HuH-7.5 (cell line): ENCODE measurements at regions not wholly inside any gene's neighbourhood (a gene's known extent, or its start where the extent isn't known, plus 50 kb on each side); places are given as distances from the start of the nearest gene placed in this dataset.
"Not testable (repeated sequence)": the region's sequence is repeated elsewhere in the genome, so short reads cannot be mapped to it uniquely, and the experiment has no call there.

ENCODE experiments used
- DNase-seq: peaks from one replicate; pipeline ENCODE4 v3.0.0; 2011; ENCODE audit warnings: low spot score

DNA sequence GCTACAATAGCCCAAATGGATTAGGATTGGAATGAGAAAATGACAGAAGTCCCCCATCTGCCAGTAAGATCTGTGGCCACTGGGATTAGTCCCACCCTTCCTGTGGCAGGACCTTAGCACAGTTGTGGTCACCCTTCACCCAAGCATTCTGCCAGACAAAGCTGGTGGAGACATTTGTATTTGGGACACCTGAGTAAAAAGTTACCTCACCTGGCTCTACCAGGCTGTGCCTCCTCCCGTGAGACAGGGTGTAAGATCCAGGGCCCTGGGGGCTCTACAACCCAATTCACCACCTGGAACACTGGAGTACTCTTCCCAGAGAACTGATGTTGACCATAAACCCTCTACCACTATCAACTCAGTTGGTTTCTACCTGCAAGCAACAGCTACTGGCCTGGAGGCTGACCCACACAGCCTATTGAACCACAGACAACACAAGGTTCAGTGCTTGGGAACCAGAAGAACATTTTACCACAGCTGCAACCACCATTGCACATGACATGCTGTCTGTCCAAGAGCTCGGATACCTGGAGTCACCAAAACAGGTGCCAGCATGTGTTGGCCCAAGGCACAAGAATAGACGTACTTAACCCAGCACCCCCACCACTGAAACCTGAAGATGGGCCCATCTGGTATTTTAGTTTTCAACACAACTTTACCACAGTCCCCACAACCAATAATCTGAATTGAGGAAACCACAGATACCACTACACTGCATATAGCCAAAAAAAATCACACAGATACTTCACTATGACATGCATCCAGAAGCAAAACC is 1686.7 kb downstream of the SI start:
- no peak for DNase-seq

DNA sequence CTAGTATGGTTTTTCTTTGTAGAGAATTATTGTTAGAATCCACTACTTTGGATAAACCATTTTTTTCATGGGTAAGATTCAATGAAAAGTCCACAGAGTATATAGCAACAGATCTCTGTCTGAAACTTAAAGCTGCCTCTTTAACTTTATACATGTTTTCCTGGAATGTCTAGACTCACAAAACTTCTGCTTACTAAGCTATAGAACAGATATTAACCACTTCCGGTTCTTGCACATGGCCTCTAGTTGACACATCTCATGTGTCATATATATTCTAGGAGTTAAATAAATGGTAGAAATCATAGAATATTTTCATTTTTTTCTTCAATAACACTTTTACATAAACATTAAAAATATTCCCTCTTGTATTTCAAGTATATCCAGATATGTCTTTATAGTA is 1693.9 kb downstream of the SI start:
- no peak for DNase-seq

DNA sequence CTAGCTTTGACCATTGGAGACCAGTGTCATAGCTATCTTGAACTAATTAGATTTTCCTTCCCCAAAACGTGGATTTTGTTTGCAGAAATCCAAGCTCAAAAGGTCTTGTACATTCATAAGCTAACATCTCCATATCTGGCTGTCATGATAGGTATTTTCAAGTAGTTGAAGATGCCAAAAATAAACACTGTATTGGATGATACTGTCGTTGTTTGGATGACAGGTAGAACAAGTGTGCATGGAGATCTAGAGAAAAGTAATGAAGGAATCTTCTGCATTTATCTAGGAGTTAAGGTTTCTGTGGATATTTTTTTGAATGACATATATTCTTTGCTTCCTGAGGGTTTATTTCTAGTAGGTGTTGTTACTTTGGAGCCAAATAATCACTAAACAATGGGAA is 1696.1 kb downstream of the SI start:
- DNase-seq = no peak

DNA sequence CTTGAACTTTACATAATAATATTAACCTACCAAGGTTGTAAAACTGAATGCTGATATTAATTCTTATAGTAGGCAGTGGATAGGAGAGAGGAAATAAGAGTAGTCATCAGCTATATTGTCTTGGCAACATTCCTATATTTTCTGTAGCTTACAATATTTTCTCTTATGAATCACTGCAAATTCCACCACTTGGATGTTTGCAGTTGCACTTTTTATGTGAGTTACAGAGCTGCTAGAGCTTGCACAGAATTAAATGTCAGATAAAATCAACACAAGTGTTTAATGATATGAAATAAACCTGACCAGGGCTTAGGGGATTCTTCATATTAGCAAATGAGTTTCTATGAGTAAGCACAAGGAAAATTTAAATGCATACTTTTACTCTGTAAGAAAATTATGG is 1710.1 kb downstream of the SI start:
- DNase-seq = no peak

DNA sequence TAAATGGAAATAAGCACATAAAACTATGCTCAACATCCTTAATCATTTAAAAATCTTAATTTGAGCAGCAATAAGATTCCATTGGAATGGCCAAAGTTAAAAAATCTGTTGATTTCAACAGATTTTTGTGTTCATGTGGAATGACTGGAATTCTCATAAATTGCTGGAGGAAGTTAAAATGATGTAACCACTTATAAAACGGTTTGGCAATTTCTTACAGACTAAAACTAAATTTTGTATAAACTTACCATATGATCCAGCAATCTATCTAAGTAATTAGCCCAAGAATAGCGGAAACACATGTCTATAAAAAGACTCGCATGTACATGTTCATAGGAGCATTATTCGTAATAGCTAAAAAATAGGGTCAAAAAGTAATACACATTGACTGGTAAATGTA is 1713.6 kb downstream of the SI start:
- no peak for DNase-seq

DNA sequence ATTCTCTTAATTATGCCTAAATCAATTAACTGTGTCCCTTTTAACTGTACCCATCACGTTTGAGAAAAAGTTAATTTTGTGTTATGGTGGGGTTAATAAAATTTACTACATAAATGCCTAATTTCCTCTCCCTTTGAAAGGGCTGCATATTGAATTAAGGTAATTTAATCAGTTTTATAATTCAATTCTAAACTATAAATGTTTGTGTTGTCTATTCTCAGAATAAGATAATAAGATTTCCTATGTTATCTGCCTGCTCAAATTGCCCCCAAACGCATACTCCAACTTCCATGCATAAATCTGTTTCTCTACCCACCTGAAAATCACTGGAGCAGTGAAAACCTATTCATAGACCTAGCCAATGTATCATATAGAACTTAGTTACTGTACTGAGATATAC is 1716.1 kb downstream of the SI start:
- no peak for DNase-seq

DNA sequence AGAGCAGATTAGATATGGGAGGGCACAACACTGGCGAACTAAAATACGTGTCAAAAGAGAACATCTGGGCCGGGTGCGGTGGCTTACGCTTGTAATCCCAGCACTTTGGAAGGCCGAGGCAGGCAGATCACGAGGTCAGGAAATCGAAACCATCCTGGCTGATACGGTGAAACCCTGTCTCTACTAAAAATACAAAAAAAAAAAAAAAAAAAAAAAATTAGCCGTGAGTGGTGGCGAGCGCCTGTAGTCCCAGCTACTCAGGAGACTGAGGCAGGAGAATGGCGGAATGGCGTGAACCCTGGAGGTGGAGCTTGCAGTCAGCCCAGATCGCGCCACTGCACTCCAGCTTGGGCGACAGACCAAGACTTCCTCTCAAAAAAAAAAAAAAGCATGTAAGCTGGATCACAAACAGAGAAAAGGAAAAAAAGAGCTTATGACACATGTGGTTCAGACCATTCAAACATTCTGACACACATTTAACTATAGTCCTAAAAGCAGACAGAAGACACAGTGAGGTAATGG is 1716.9 kb downstream of the SI start:
- DNase-seq = not testable (repeated sequence)

DNA sequence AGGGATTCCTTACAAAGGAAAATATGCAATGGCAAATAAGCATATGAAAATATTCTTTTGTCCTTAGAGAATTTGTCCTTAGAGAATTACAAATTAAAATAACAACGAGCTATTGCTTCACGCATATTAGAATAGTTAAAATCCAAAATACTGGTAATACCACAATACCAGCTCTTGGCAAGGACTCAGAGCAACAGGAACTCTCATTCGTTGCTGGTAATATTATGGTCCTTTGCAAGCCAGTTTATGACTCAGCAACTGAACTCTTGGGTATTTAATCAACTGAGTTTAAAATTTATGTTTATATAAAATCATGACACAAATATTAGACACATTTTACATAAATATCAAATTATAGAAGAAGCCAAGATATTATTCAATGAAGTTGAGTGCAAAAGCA is 1730.4 kb downstream of the SI start:
- DNase-seq = no peak

DNA sequence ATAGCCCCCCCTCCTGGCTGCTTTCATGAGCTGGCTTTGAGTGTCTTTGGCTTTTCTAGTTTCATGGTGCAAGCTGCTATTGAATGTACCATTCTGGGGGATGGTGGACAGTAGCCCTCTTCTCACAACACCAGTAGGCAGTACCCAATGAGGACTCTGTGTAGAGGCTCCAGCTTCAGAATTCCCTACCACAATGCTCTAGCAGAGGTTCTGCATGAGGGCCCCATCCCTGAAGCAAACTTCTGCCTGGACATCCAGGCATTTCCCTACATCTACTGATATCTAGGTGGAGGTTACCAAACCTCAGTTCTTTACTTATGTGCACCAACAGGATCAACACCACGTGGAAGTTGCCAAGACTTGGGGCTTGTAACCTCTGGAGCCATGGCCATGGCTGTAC is 1742.9 kb downstream of the SI start:
- no peak for DNase-seq

DNA sequence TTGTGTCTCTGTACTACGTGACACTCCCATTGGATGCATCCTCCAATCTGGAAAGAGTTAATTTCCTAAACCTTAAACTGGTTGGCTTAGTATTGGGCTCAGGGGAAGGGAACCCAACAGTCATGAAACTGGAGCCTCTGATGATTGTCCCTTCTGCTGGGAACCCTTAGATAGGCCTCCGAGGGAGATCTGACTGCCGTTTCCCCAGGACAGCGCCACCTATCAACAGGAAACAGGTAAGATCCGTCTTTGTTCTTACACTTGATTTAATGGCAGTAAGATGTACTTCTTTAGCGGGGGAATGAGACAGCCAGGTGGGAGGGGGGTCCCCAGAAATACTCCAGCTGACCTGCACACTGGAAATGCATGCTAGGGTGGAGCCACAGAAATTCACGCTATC is 1749.6 kb downstream of the SI start:
- no peak for DNase-seq

DNA sequence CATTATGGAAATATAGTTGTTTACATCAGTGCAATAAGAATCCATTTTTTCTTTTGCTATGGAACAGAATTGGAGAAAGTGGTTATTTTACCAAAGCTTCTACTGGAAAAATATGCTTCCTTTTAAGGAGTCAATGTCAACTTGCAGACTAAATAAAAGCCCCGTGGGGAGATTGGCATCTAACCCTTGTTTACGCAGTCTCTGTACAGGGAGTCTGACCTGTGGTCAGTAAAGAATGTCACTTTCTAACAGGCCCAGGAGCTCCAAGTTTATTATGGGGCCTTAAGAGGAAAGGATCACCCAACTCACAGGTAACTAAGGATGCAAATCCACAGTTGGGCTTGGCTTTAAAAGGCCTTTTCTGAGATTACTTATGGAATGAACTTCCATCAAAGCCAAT is 1751.2 kb downstream of the SI start:
- no peak for DNase-seq

DNA sequence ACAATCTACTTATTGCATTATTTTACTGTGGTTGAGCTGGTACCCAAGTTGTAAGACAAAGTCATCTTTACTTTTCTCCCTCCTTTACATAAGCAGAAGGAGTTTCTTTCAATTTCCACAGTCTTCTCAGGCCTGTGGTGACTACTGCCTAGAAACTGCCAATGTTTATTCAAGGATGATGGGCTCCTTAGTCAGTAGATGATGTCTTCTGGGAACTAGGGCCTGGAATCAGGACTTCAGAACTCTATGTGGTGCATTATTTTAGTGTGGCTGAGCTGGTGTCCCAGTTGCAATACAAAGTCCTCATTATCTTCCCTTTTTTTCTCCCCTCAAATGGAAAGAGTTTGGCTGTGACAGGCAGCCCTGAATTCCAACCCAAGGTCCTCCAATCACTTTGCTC is 1762.5 kb downstream of the SI start:
- DNase-seq = no peak

DNA sequence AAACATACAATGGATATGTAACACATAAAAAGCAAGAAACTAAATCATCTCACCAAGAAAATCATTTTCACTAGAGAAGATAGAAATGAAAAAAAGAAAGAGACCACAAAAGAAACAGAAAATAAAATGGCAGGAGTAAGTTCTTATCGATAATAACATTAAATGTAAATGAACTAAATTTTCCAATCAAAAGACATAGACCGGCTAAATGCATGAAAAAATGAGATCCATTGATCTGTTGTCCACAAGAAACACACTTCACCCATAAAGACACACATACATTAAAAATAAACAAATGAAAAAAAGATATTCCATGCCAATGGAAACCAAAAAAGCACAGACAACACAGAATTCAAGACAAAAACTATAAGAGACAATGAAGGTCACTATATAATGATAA is 1771.9 kb downstream of the SI start:
- no peak for DNase-seq

DNA sequence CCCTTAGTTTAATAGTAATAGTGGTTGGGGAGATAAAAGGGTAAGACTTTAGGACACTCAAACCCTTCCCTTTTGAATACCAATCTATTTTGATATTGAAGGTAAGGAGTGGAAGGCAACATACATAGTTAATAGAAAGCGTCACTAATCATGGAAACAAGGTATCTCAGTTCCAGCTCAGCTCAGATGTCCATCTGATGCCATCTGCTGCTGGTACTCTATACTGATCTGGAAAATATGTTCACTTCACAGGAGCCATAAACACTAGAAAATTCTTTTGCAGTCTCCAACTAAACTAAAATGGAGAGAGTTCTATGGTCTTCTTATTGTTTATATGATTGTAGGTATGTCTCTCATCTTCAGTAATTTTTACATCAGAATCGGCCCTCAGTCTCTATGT is 1777.1 kb downstream of the OTOL1 start:
- DNase-seq = no peak

DNA sequence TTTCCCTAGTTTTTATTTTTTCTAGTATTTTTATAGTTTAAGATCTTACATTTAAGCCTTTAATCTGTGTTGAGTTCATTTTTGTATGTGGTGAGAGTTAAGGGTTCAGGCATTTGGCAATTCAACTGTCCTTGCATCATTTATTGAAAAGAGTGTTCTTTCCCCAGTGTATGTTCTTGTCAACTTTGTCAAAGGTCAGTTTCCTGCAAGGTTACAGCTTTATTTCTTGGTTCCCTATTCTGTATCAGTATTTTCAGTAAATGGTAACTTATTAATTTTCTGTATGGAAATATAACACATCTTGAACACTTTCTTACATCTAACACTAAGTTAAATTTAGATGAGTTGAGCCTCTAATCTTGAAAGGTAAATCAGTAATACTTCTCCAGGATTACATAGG is 1770.1 kb downstream of the OTOL1 start:
- no peak for DNase-seq

DNA sequence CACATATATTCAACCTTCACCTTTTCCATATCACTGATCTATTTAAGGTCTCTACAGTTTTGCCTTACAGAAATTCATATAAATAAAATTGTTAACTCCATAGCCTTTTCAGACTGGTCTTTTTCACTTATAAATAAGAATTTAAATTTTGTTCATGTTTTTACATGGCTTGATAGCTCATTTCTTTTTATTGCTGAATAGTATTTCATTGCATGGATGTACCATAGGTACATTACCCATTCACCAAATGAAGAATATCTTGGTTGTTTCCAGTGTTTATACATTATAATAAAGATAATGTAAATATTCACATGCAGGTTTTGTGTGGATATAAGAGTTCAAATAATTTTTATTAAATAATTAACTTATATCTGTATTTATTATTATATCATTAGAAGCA is 1765.0 kb downstream of the OTOL1 start:
- no peak for DNase-seq

DNA sequence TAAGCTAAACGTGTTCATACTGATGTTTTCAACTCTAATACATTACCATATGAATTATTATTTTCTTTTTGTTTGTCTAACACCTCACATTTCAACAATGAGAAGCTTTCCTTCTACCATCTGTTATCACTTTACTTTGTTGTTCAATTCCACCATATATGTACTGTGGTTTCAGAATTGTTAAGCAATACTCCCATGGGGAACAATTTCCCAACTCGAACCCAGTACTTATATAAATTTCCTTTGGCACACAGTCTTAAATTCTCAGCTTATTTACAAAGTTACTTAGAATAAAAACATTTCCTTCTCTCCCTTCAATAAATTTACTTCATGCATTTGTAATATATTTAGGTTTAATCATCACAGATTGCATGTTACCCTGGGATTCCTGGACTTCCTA is 1764.4 kb downstream of the OTOL1 start:
- DNase-seq = no peak

DNA sequence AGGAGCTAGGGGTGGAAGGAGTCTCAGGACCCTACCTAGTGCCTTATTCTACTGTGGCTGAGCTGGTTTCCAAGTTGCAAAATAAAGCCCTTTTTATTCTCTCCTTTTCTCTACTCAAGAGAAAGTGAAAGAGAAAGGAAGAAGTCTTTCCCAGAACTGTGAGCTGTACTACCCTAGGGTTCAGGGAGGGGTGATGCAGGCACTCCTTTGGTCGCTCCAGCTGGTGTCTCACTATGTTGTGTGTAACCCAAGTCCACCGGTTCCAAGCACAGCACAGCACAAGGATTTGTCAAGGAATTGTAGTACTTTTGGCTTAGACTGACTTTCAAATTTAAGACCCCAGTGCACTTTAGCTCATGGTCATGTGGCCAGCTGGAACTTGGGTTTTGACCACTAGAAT is 1721.7 kb downstream of the OTOL1 start:
- no peak for DNase-seq

DNA sequence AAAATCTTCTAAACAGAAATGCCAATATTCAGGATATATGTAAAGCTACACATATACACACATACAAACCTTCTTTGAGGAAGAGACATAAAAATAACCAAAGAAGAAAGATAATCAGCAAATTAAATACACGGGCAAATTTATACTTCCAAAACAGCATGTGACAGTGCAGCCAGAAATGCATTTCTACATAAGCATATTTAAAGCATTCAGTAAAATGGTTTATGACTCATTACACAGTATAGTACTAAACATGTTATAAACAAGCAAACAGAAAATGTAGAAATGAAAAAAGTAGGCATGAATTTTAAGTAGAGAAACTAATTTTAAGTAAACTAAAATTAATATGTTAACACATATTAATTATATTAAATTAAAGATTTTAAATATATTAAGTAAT is 1717.2 kb downstream of the OTOL1 start:
- DNase-seq = no peak

DNA sequence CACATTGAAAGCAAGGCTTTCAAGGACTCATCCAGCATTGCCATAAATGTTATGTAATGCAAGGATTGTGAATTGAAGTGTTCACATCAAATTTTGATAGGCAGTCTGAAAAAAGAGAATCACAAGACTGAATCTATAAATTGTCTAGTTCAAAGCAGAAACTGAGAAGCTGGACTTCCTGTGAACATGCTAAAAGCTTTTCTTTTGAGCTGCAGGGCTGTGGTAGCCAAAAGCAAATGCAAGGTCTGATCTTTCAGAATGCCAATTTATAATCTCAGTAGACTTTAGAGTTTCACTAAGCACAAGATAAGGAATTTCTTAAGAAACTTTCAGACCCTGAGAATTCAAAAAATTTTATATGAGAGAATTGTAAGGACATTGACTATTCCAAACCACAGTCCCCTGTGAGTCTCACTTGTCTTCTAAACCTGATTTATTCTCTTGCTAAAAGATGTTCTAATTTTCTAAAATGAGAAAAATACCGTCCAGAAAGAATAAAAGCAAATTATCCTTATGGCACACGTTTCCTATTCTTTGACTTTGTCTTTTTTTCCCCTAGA is 1700.3 kb downstream of the OTOL1 start:
- no peak for DNase-seq

DNA sequence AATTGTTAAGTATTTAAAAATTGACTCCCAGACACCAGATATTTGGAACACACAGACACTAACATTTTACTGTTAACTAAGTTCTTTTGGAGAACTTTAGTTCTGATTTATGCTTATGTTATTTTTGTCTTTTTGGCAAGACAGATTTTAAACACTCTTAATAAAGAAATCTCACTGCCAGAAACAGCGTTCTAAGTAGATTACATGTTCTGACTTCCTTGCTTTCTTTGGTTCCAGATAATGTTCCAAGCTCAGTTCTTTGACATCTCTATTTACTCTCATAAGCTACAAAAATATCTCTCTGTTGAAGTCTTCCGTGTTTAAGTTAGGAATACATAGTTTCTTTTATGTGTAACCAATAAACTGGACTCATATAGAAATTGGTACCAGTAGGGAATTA is 1699.6 kb downstream of the OTOL1 start:
- no peak for DNase-seq

DNA sequence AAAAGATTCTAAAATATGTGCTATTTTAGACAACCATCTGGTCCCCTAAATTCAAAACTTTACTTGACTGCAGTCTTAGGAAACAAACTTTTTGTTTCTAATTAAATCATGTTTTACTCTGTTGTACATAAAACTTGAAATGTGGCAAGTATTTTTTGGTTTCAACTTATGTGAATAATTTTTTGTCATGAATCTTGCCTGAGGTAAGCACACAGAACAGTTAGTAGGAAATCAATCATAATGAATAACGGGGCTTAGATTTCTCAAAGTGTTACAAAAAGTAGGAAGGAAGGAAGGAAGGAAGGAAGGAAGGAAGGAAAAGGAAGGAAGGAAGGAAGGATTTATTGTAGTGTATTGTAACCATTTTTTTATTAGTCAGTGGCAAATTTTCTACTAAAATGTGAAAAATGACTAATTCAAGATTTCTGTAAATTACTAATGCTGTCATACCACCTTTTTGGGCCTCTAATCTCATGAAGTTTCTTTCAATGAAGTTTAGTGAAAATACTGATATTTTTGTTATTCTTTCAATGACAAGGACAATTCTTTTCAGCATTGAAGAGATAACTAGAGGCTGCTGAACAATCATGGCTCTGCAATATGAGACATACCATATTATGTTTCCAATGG is 1689.2 kb downstream of the OTOL1 start:
- no peak for DNase-seq

DNA sequence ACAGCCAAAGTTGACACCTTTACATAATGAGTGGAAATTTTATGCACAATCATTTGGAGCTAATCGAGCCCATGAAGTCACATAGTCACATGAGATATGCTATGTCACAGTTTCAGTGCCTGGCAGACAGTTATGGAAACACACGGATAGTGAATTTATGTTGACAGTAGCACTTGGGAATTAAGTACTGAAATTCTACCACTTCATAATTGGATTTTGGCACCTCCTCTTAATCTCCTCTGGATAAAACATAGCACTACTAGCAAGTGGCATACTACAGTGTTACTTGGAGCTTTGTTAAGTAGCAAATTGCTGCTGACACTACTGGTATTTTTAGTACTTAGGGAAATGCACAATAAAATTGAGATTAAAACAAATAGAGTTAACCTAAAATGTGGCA is 1679.4 kb downstream of the OTOL1 start:
- DNase-seq = no peak

DNA sequence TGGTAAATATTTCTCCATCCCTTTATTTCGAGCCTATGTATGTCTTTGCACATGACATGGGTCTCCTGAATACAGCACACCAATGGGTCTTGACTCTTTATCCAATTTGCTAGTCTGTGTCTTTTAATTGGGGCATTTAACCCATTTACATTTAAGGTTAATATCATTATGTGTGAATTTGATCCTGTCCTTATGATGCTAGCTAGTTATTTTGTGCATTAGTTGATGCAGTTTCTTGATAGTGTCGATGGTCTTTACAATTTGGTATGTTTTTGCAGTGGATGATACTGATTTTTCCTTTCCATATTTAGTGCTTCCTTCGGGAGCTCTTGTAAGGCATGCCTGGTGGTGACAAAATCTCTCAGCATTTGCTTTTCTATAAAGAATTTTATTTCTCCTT is 1675.9 kb downstream of the OTOL1 start:
- DNase-seq = not testable (repeated sequence)
